ENCODE measurements at regions not wholly inside any gene's neighbourhood (a gene's known extent, or its start where the extent isn't known, plus 50 kb on each side); places are given as distances from the start of the nearest gene placed in this dataset.

DNA sequence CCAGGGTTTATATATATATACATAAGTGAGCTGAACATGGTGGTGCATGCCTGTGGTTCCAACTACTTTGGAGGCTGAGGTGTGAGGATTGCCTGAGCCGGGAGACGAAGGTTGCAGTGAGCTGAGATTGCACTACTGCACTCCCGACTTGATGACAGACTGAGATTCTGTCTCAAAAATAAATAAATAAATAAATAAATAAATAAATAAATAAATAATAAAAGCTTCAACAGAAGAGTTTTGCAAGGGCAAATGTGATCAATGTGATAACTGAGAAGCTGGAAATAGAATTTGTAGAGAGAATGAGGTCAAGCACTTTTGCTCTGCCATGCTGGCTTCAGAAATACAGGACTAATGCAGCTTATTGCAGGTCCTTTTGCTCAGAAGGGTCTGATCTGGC lies 855.8 kb upstream of the PRMT6 start:
- TF ChIP-seq, protein P1, sequence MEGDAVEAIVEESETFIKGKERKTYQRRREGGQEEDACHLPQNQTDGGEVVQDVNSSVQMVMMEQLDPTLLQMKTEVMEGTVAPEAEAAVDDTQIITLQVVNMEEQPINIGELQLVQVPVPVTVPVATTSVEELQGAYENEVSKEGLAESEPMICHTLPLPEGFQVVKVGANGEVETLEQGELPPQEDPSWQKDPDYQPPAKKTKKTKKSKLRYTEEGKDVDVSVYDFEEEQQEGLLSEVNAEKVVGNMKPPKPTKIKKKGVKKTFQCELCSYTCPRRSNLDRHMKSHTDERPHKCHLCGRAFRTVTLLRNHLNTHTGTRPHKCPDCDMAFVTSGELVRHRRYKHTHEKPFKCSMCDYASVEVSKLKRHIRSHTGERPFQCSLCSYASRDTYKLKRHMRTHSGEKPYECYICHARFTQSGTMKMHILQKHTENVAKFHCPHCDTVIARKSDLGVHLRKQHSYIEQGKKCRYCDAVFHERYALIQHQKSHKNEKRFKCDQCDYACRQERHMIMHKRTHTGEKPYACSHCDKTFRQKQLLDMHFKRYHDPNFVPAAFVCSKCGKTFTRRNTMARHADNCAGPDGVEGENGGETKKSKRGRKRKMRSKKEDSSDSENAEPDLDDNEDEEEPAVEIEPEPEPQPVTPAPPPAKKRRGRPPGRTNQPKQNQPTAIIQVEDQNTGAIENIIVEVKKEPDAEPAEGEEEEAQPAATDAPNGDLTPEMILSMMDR (IDR thresholded peaks at IDR 0.05 in 8 of 11, conservative IDR thresholded peaks at IDR 0.05 in 3 of 11) = no peak
- TF ChIP-seq POLR2A (IDR thresholded peaks at IDR 0.05) = no peak
